SK-N-SH (cell line): ENCODE measurements at regions not wholly inside any gene's neighbourhood (a gene's known extent, or its start where the extent isn't known, plus 50 kb on each side); places are given as distances from the start of the nearest gene placed in this dataset.

Experiments
- CTCF ChIA-PET: fragments of 300-600, 350-600 bp; formaldehyde crosslinking; extraction: SDS; loops from one replicate; lab custom pipeline; 2021; lab: Yijun Ruan, JAX
- POLR2A ChIA-PET: fragments of 350-600 bp; sonication (Branson Sonifier 250); formaldehyde crosslinking; extraction: SDS; loops from one replicate; lab custom pipeline; 2020; ENCODE audit warnings: antibody characterized with exemption, inconsistent platforms; lab: Yijun Ruan, JAX
- DNase-seq: peaks from one replicate; pipeline ENCODE4 v3.0.0; 2012
- H2AFZ ChIP-seq: fragments of 200-600 bp; sonication (generic); 2 replicates; pipeline ENCODE4 v1.8.1; 2016; ENCODE audit warnings: antibody characterized with exemption, mild to moderate bottlenecking, low read depth
- H3F3A ChIP-seq: fragments of 200-600 bp; sonication (generic); replicated peaks from 2 replicates; pipeline ENCODE3; 2016; ENCODE audit warnings: antibody characterized with exemption, mild to moderate bottlenecking; ENCODE audit not compliant: insufficient read depth
- H3K27ac ChIP-seq, 2 experiments: fragments of 200-500 bp in 1 of 2; fragments of 200-600 bp in 1 of 2; sonication (Bioruptor generic) in 1 of 2; sonication (generic), shearing (Covaris generic) in 1 of 2; 2 replicates each; pipeline versions ENCODE4 v1.5.1 to v1.6.1; 2014 to 2016; ENCODE audit warnings: low read depth in 2 of 2, inconsistent platforms in 1 of 2, low read length in 1 of 2, mild to moderate bottlenecking in 1 of 2, mixed read lengths in 1 of 2
- H3K27me3 ChIP-seq: fragments of 200-600 bp; sonication (generic), shearing (Covaris generic); 2 replicates; pipeline ENCODE4 v1.6.1; 2016; ENCODE audit warnings: mixed run types; ENCODE audit not compliant: insufficient read depth
- H3K36me3 ChIP-seq, 2 experiments: fragments of 200-500 bp in 1 of 2; fragments of 200-600 bp in 1 of 2; sonication (Bioruptor generic) in 1 of 2; sonication (generic) in 1 of 2; replicated peaks in 1 of 2; 2 replicates each; pipeline versions ENCODE3 to v1.5.1; 2014 to 2016; ENCODE audit warnings: low read length in 1 of 2, mild to moderate bottlenecking in 1 of 2; ENCODE audit not compliant: insufficient read depth in 2 of 2, control insufficient read depth in 1 of 2
- H3K4me1 ChIP-seq, 2 experiments: fragments of 200-500 bp in 1 of 2; fragments of 200-600 bp in 1 of 2; sonication (Bioruptor generic) in 1 of 2; sonication (generic), shearing (Covaris generic) in 1 of 2; 2 replicates each; pipeline versions ENCODE4 v1.5.1 to v1.6.1; 2014 to 2016; ENCODE audit warnings: low read depth in 1 of 2, low read length in 1 of 2, mixed run types in 1 of 2; ENCODE audit not compliant: insufficient read depth in 2 of 2, control insufficient read depth in 1 of 2
- H3K4me2 ChIP-seq: fragments of 200-600 bp; sonication (generic), shearing (Covaris generic); 2 replicates; pipeline ENCODE4 v1.6.1; 2017; ENCODE audit warnings: mixed run types
- H3K4me3 ChIP-seq, 2 experiments: fragments of 200-500 bp in 1 of 2; fragments of 200-600 bp in 1 of 2; sonication (Bioruptor generic) in 1 of 2; sonication (generic), shearing (Covaris generic) in 1 of 2; 2 replicates each; pipeline versions ENCODE4 v1.5.1 to v1.8.1; 2014 to 2016; ENCODE audit warnings: low read depth in 2 of 2, inconsistent platforms in 1 of 2, low read length in 1 of 2, mild to moderate bottlenecking in 1 of 2, mixed read lengths in 1 of 2, moderate library complexity in 1 of 2
- H3K79me2 ChIP-seq: fragments of 200-600 bp; sonication (generic); 2 replicates; pipeline ENCODE4 v1.8.1; 2017; ENCODE audit warnings: mild to moderate bottlenecking; ENCODE audit not compliant: insufficient read depth
- H3K9ac ChIP-seq: fragments of 200-600 bp; sonication (generic); 2 replicates; pipeline ENCODE4 v1.6.1; 2017; ENCODE audit warnings: mixed run types
- H3K9me2 ChIP-seq: fragments of 200-600 bp; sonication (generic); 2 replicates; pipeline ENCODE4 v1.6.1; 2017; ENCODE audit warnings: mixed run types
- H3K9me3 ChIP-seq: fragments of 200-600 bp; sonication (generic); 2 replicates; pipeline ENCODE4 v1.6.1; 2017; ENCODE audit warnings: mixed run types, mild to moderate bottlenecking, moderate library complexity
- H4K20me1 ChIP-seq: fragments of 200-600 bp; sonication (generic); 2 replicates; pipeline ENCODE4 v1.6.1; 2017; ENCODE audit warnings: mild to moderate bottlenecking, mixed run types; ENCODE audit not compliant: insufficient read depth
- CHD2 ChIP-seq: fragments of 150-350 bp; IDR thresholded peaks from 2 replicates; pipeline ENCODE4 v1.6.1; 2018; ENCODE audit warnings: low read length; ENCODE audit not compliant: partially characterized antibody
- FOSL2 ChIP-seq: IDR thresholded peaks from 2 replicates; pipeline ENCODE4 v1.4.0; 2012; ENCODE audit warnings: low read depth, mild to moderate bottlenecking, moderate library complexity, borderline replicate concordance
- FOXM1 ChIP-seq: IDR thresholded peaks from 2 replicates; pipeline ENCODE4 v1.4.0; 2012; ENCODE audit warnings: low read depth, mild to moderate bottlenecking
- GABPA ChIP-seq: IDR thresholded peaks from 2 replicates; pipeline ENCODE4 v1.4.0; 2012; ENCODE audit warnings: low read depth, mild to moderate bottlenecking
- GATA2 ChIP-seq: sonication (generic); formaldehyde crosslinking; IDR thresholded peaks from 2 replicates; pipeline ENCODE4 v1.5.0; 2020; ENCODE audit warnings: mild to moderate bottlenecking, missing genetic modification reagents
- MEF2A ChIP-seq: IDR thresholded peaks from 2 replicates; pipeline ENCODE4 v1.4.0; 2012; ENCODE audit warnings: low read depth, borderline replicate concordance
- MXI1 ChIP-seq: IDR thresholded peaks from 2 replicates; pipeline ENCODE4 v1.6.1; 2012; ENCODE audit warnings: mild to moderate bottlenecking, low read depth, low read length, improper control_type of control experiment
- NRF1 ChIP-seq: IDR thresholded peaks from 2 replicates; pipeline ENCODE4 v1.6.1; 2012; ENCODE audit warnings: low read depth, mild to moderate bottlenecking, low read length
- RCOR1 ChIP-seq: fragments of 150-350 bp; IDR thresholded peaks from 2 replicates; pipeline ENCODE4 v1.6.1; 2017; ENCODE audit warnings: antibody characterized with exemption, low read length
- RFX5 ChIP-seq: IDR thresholded peaks from 2 replicates; pipeline ENCODE4 v1.6.1; 2012; ENCODE audit warnings: mild to moderate bottlenecking, improper control_type of control experiment, low read length
- RXRA ChIP-seq: IDR thresholded peaks from 2 replicates; pipeline ENCODE4 v1.4.0; 2012; ENCODE audit warnings: low read depth, mild to moderate bottlenecking, borderline replicate concordance
- SIN3A ChIP-seq: IDR thresholded peaks from 2 replicates; pipeline ENCODE4 v1.6.1; 2012; ENCODE audit warnings: low read depth, mild to moderate bottlenecking, low read length, moderate library complexity, borderline replicate concordance
- SMC3 ChIP-seq: IDR thresholded peaks from 2 replicates; pipeline ENCODE4 v1.6.1; 2012; ENCODE audit warnings: low read depth, low read length, improper control_type of control experiment
- TEAD4 ChIP-seq: IDR thresholded peaks from 2 replicates; pipeline ENCODE4 v1.4.0; 2012; ENCODE audit warnings: mild to moderate bottlenecking, borderline replicate concordance; ENCODE audit not compliant: insufficient read depth
- YY1 ChIP-seq: IDR thresholded peaks from 2 replicates; pipeline ENCODE4 v1.4.0; 2012; ENCODE audit warnings: low read depth, mild to moderate bottlenecking
- WGBS: methylation state at CpG from one replicate; pipeline ENCODE4 v1.1.6; 2017; ENCODE audit warnings: low lambda C conversion rate; 5-methylcytosine and 5-hydroxymethylcytosine counted together
- TF ChIP-seq, protein P1 (sequence below): fragments of 150-350 bp; IDR thresholded peaks from 2 replicates; pipeline ENCODE4 v1.6.1; 2017; ENCODE audit warnings: antibody characterized with exemption, low read length, low read depth, borderline replicate concordance
- TF ChIP-seq, protein P2 (sequence below): fragments of 150-350 bp; IDR thresholded peaks from 2 replicates; pipeline ENCODE4 v1.6.1; 2016; ENCODE audit warnings: mild to moderate bottlenecking, low read depth, low read length
- TF ChIP-seq, protein P3 (sequence below): IDR thresholded peaks from 2 replicates; pipeline ENCODE4 v1.4.0; 2012; ENCODE audit warnings: low read depth, borderline replicate concordance
- TF ChIP-seq, protein P4 (sequence below): IDR thresholded peaks from 2 replicates; pipeline ENCODE4 v1.4.0; 2012; ENCODE audit warnings: low read depth, borderline replicate concordance

DNA sequence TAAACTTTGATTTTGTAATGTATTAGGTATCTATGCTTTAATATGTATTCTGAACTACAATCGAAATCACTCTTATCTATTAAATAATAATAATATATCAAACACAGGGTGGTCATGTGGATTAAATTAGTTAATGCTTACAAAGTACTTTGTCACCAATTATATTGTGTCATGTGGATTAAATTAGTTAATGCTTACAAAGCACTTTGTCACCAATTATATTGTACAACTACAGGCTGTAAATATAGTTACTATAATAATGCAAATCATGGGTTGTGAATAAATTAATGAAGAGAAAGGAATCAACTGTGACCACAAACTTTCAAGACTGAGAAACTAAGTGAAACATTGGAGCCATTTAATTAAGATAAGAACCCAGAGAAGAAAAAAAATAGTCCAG, 1929.1 kb upstream of the PCDH20 start:
- no peaks in the 10 kb centered on the region for H3K36me3 ChIP-seq
- no peak for DNase-seq
- H3K4me3 ChIP-seq, result no peak overlapping the region
- TF ChIP-seq, protein P1, sequence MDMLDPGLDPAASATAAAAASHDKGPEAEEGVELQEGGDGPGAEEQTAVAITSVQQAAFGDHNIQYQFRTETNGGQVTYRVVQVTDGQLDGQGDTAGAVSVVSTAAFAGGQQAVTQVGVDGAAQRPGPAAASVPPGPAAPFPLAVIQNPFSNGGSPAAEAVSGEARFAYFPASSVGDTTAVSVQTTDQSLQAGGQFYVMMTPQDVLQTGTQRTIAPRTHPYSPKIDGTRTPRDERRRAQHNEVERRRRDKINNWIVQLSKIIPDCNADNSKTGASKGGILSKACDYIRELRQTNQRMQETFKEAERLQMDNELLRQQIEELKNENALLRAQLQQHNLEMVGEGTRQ, result no peak
- TF ChIP-seq MEF2A, result no peak
- TF ChIP-seq RCOR1, result no peak
- TF ChIP-seq FOXM1, result no peak
- no peak for TF ChIP-seq RXRA
- no peak for TF ChIP-seq GATA2 (CRISPR knock-in tag)
- no peak for TF ChIP-seq FOSL2
- no peak for TF ChIP-seq TEAD4
- TF ChIP-seq, protein P2, sequence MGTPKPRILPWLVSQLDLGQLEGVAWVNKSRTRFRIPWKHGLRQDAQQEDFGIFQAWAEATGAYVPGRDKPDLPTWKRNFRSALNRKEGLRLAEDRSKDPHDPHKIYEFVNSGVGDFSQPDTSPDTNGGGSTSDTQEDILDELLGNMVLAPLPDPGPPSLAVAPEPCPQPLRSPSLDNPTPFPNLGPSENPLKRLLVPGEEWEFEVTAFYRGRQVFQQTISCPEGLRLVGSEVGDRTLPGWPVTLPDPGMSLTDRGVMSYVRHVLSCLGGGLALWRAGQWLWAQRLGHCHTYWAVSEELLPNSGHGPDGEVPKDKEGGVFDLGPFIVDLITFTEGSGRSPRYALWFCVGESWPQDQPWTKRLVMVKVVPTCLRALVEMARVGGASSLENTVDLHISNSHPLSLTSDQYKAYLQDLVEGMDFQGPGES, result no peak
- no peak for TF ChIP-seq SIN3A
- no peak for TF ChIP-seq YY1
- TF ChIP-seq, protein P3, sequence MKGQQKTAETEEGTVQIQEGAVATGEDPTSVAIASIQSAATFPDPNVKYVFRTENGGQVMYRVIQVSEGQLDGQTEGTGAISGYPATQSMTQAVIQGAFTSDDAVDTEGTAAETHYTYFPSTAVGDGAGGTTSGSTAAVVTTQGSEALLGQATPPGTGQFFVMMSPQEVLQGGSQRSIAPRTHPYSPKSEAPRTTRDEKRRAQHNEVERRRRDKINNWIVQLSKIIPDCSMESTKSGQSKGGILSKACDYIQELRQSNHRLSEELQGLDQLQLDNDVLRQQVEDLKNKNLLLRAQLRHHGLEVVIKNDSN, result no peak
- TF ChIP-seq NRF1, result no peak
- no peak for TF ChIP-seq CHD2
- TF ChIP-seq GABPA, result no peak
- no peak for TF ChIP-seq MXI1
- no peak for TF ChIP-seq SMC3
- TF ChIP-seq RFX5, result no peak
- TF ChIP-seq, protein P4, sequence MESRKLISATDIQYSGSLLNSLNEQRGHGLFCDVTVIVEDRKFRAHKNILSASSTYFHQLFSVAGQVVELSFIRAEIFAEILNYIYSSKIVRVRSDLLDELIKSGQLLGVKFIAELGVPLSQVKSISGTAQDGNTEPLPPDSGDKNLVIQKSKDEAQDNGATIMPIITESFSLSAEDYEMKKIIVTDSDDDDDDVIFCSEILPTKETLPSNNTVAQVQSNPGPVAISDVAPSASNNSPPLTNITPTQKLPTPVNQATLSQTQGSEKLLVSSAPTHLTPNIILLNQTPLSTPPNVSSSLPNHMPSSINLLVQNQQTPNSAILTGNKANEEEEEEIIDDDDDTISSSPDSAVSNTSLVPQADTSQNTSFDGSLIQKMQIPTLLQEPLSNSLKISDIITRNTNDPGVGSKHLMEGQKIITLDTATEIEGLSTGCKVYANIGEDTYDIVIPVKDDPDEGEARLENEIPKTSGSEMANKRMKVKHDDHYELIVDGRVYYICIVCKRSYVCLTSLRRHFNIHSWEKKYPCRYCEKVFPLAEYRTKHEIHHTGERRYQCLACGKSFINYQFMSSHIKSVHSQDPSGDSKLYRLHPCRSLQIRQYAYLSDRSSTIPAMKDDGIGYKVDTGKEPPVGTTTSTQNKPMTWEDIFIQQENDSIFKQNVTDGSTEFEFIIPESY, result no peak
- no peaks in the 10 kb centered on the region for H3K27me3 ChIP-seq
- no peak overlapping the region for H3K4me2 ChIP-seq
- H3F3A ChIP-seq, result no peaks in the 10 kb centered on the region
- no peak overlapping the region for H3K27ac ChIP-seq
- no peaks in the 10 kb centered on the region for H4K20me1 ChIP-seq
- H3K4me1 ChIP-seq, result no peaks in the 10 kb centered on the region
- H3K9ac ChIP-seq, result no peak overlapping the region
- 52% methylated on average over 1 of the region's 1 CpG for WGBS
- CTCF ChIA-PET, result no interaction called here
- POLR2A ChIA-PET, result no interaction called here
- H3K9me3 ChIP-seq, result no peaks in the 10 kb centered on the region
- no peaks in the 10 kb centered on the region for H3K79me2 ChIP-seq
- H2AFZ ChIP-seq, result no peak overlapping the region
- no peaks in the 10 kb centered on the region for H3K9me2 ChIP-seq
